Vagina (tissue), 2 donors: ENCODE measurements at regions not wholly inside any gene's neighbourhood (a gene's known extent, or its start where the extent isn't known, plus 50 kb on each side); places are given as distances from the start of the nearest gene placed in this dataset.

Experiments used
- POLR2A ChIP-seq, 2 donors: fragments of 450-650 bp; IDR thresholded peaks; one replicate each; pipeline ENCODE4 v1.6.1; 2017; ENCODE audit warnings: antibody characterized with exemption in 2 of 2, mild to moderate bottlenecking in 2 of 2, moderate library complexity in 2 of 2
- POLR2AphosphoS5 ChIP-seq, 2 donors: sonication (generic); formaldehyde crosslinking; IDR thresholded peaks; one replicate each; pipeline ENCODE4 v1.9.0; 2017; ENCODE audit warnings: antibody characterized with exemption in 2 of 2, mild to moderate bottlenecking in 2 of 2, low read depth in 1 of 2; ENCODE audit not compliant: insufficient read depth in 1 of 2
- TF ChIP-seq, protein P1 (sequence below), 3 experiments: fragments of 450-650 bp in 2 of 3; fragments of 200-600 bp in 1 of 3; sonication (generic) in 1 of 3; IDR thresholded peaks; one replicate each; pipeline ENCODE4 v1.5.1; 2017 to 2019; ENCODE audit warnings: antibody characterized with exemption in 3 of 3, mild to moderate bottlenecking in 2 of 3, moderate library complexity in 2 of 3

DNA sequence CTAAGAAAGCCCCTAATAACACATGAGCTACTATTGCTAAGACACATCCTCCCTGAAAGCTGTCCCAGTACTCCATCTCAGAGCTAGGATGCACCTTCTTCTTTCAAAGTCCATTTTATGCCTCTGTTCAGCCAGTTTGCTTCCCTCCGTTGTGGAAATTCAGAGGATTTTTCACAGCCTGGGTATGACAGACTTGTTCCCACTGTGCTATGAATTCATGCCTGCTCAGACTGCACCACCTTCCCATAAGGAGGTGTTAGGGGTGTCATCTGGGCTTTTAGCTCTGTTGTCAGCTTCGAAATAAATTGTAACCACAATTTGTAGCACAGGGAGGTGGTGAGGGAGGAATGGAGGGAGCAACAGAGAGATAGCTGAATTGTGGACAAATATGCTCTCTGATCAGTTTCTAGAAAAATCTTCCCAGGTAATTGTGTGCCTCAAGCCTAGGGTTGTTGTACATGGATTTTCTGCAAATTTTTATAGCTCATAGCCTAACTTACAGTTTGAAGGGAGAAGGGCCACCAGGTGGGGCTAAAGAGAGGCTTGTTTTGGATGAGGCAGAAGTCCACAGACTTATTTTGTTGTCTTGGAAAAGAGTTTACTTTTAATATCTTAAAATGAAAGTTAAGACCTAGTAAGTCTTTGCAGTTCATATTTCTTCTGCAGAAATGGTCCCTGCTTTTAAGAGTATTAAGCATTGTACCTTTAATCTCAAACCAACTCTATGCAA lies 462.0 kb downstream of the PDCD6IP start:
- no peak for TF ChIP-seq POLR2A (IDR thresholded peaks at IDR 0.05)
- TF ChIP-seq, protein P1, sequence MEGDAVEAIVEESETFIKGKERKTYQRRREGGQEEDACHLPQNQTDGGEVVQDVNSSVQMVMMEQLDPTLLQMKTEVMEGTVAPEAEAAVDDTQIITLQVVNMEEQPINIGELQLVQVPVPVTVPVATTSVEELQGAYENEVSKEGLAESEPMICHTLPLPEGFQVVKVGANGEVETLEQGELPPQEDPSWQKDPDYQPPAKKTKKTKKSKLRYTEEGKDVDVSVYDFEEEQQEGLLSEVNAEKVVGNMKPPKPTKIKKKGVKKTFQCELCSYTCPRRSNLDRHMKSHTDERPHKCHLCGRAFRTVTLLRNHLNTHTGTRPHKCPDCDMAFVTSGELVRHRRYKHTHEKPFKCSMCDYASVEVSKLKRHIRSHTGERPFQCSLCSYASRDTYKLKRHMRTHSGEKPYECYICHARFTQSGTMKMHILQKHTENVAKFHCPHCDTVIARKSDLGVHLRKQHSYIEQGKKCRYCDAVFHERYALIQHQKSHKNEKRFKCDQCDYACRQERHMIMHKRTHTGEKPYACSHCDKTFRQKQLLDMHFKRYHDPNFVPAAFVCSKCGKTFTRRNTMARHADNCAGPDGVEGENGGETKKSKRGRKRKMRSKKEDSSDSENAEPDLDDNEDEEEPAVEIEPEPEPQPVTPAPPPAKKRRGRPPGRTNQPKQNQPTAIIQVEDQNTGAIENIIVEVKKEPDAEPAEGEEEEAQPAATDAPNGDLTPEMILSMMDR (IDR thresholded peaks at IDR 0.05), result no peak
- no peak for TF ChIP-seq POLR2AphosphoS5 (IDR thresholded peaks at IDR 0.05; ENCODE audit: insufficient read depth in 1 of 2, low read depth in 1 of 2)
